Astrocyte (in vitro differentiated cells and primary cell): ENCODE measurements at regions not wholly inside any gene's neighbourhood (a gene's known extent, or its start where the extent isn't known, plus 50 kb on each side); places are given as distances from the start of the nearest gene placed in this dataset.
A peak's percentile ranks its signal among the peaks of the same experiment; 100 is the strongest.

Experiments
- DNase-seq: peaks from one replicate; pipeline ENCODE4 v3.0.0-alpha.2; 2010; ENCODE audit warnings: low read depth
- FAIRE-seq: peaks from 2 replicates; lab custom pipeline; 2011; peaks lifted over from hg19 to GRCh38; lab: Jason Lieb, UNC
- H2AFZ ChIP-seq: 2 replicates; pipeline ENCODE4 v1.6.0; 2012; ENCODE audit warnings: low read depth, low read length, inconsistent platforms
- H3K27ac ChIP-seq: 2 replicates; pipeline ENCODE4 v1.5.1; 2011; ENCODE audit warnings: low read depth, low read length, inconsistent platforms
- H3K27me3 ChIP-seq: 2 replicates; pipeline ENCODE4 v1.6.0; 2011; ENCODE audit warnings: low read length, inconsistent platforms; ENCODE audit not compliant: insufficient read depth
- H3K36me3 ChIP-seq: 2 replicates; pipeline ENCODE4 v1.5.1; 2011; ENCODE audit warnings: low read length, inconsistent platforms; ENCODE audit not compliant: insufficient read depth
- H3K4me1 ChIP-seq: 2 replicates; pipeline ENCODE4 v1.5.1; 2011; ENCODE audit warnings: low read length, inconsistent platforms; ENCODE audit not compliant: insufficient read depth
- H3K4me2 ChIP-seq: 2 replicates; pipeline ENCODE4 v1.6.0; 2012; ENCODE audit warnings: low read length, inconsistent platforms
- H3K4me3 ChIP-seq: 2 replicates; pipeline ENCODE4 v1.5.1; 2011; ENCODE audit warnings: low read depth, mild to moderate bottlenecking, low read length, inconsistent platforms; ENCODE audit not compliant: insufficient read depth
- H3K79me2 ChIP-seq: 2 replicates; pipeline ENCODE4 v1.6.0; 2012; ENCODE audit warnings: mild to moderate bottlenecking, low read length, inconsistent platforms; ENCODE audit not compliant: insufficient read depth
- H3K9ac ChIP-seq: 2 replicates; pipeline ENCODE4 v1.6.0; 2012; ENCODE audit warnings: mild to moderate bottlenecking, low read length, inconsistent platforms
- H3K9me3 ChIP-seq: 2 replicates; pipeline ENCODE4 v1.5.1; 2012; ENCODE audit warnings: low read depth, mild to moderate bottlenecking, low read length, inconsistent platforms; ENCODE audit not compliant: insufficient read depth
- H4K20me1 ChIP-seq: 2 replicates; pipeline ENCODE4 v1.6.0; 2012; ENCODE audit warnings: low read length, inconsistent platforms; ENCODE audit not compliant: insufficient read depth
- H3K27ac Mint-ChIP-seq: one replicate; pipeline ENCODE4 v1.8.0; 2021; ENCODE audit warnings: mild to moderate bottlenecking, mixed read lengths; ENCODE audit not compliant: unreplicated experiment
- H3K27me3 Mint-ChIP-seq: one replicate; pipeline ENCODE4 v1.8.0; 2021; ENCODE audit warnings: low read depth, mixed read lengths; ENCODE audit not compliant: unreplicated experiment
- H3K36me3 Mint-ChIP-seq: one replicate; pipeline ENCODE4 v1.8.0; 2021; ENCODE audit warnings: low read depth, mixed read lengths; ENCODE audit not compliant: unreplicated experiment
- H3K4me1 Mint-ChIP-seq: one replicate; pipeline ENCODE4 v1.8.0; 2021; ENCODE audit warnings: low read depth, mixed read lengths; ENCODE audit not compliant: unreplicated experiment
- H3K4me3 Mint-ChIP-seq: one replicate; pipeline ENCODE4 v1.8.0; 2021; ENCODE audit warnings: mild to moderate bottlenecking, moderate library complexity, mixed read lengths; ENCODE audit not compliant: unreplicated experiment
- H3K9me3 Mint-ChIP-seq: one replicate; pipeline ENCODE4 v1.8.0; 2021; ENCODE audit warnings: mild to moderate bottlenecking, mixed read lengths; ENCODE audit not compliant: unreplicated experiment
- EZH2 ChIP-seq: IDR thresholded peaks from 2 replicates; pipeline ENCODE4 v1.6.1; 2012; ENCODE audit warnings: mild to moderate bottlenecking, low read length, inconsistent platforms; ENCODE audit not compliant: insufficient read depth
- TF ChIP-seq, protein P1 (sequence below): IDR thresholded peaks from 2 replicates; pipeline ENCODE4 v1.5.1; 2011; ENCODE audit warnings: low read depth, mild to moderate bottlenecking, inconsistent platforms, low read length, moderate library complexity; ENCODE audit not compliant: insufficient read depth

- Histone ChIP-seq H3K27me3 (no peaks in the 10 kb centered on the region), H3K9me3 (no peaks in the 10 kb centered on the region), H3K4me3 (no peak overlapping the region), H3K4me2 (peak overlapping the region; percentile 32), H4K20me1 (no peaks in the 10 kb centered on the region), H3K79me2 (no peaks in the 10 kb centered on the region), H3K36me3 (no peaks in the 10 kb centered on the region), H3K27ac (no peak overlapping the region), H3K4me1 (peaks cover 17% of the 10 kb centered on the region), H2AFZ (no peak overlapping the region), H3K9ac (no peak overlapping the region)
- peak; percentile 78 for FAIRE-seq
- DNase-seq = peak; percentile 68
- Mint-ChIP-seq H3K4me3 (no peak overlapping the region), H3K9me3 (peaks cover 2% of the 10 kb centered on the region), H3K27me3 (peaks cover 13% of the 10 kb centered on the region), H3K36me3 (peaks cover 2% of the 10 kb centered on the region), H3K4me1 (peaks cover 19% of the 10 kb centered on the region), H3K27ac (no peak overlapping the region)
- no peak for TF ChIP-seq EZH2
- TF ChIP-seq, protein P1, sequence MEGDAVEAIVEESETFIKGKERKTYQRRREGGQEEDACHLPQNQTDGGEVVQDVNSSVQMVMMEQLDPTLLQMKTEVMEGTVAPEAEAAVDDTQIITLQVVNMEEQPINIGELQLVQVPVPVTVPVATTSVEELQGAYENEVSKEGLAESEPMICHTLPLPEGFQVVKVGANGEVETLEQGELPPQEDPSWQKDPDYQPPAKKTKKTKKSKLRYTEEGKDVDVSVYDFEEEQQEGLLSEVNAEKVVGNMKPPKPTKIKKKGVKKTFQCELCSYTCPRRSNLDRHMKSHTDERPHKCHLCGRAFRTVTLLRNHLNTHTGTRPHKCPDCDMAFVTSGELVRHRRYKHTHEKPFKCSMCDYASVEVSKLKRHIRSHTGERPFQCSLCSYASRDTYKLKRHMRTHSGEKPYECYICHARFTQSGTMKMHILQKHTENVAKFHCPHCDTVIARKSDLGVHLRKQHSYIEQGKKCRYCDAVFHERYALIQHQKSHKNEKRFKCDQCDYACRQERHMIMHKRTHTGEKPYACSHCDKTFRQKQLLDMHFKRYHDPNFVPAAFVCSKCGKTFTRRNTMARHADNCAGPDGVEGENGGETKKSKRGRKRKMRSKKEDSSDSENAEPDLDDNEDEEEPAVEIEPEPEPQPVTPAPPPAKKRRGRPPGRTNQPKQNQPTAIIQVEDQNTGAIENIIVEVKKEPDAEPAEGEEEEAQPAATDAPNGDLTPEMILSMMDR = no peak
These were observed 459.0 kb downstream of the SOX6 start for GRCh38 chr11:15897211-15897960.

- Mint-ChIP-seq H3K27me3 (peaks cover 13% of the 10 kb centered on the region), H3K4me1 (peaks cover 10% of the 10 kb centered on the region)
- no peak for FAIRE-seq
These were observed 455.3 kb downstream of the SOX6 start for GRCh38 chr11:15901054-15901453.

More at GRCh38 chr11:15901054-15901453, 455.3 kb downstream of the SOX6 start:
- Histone ChIP-seq H3K79me2 (no peaks in the 10 kb centered on the region), H3K27ac (no peak overlapping the region), H3K27me3 (no peaks in the 10 kb centered on the region), H3K9ac (no peak overlapping the region), H4K20me1 (no peaks in the 10 kb centered on the region), H2AFZ (no peak overlapping the region), H3K4me1 (peaks cover 9% of the 10 kb centered on the region), H3K4me3 (no peak overlapping the region), H3K9me3 (no peaks in the 10 kb centered on the region), H3K36me3 (no peaks in the 10 kb centered on the region), H3K4me2 (no peak overlapping the region)
- Mint-ChIP-seq H3K27ac (no peak overlapping the region), H3K9me3 (no peaks in the 10 kb centered on the region), H3K36me3 (no peaks in the 10 kb centered on the region), H3K4me3 (no peak overlapping the region)
- DNase-seq = no peak
- TF ChIP-seq, protein P1 = no peak
- TF ChIP-seq EZH2 = no peak
